ENCODE measurements at regions not wholly inside any gene's neighbourhood (a gene's known extent, or its start where the extent isn't known, plus 50 kb on each side); places are given as distances from the start of the nearest gene placed in this dataset.

DNA sequence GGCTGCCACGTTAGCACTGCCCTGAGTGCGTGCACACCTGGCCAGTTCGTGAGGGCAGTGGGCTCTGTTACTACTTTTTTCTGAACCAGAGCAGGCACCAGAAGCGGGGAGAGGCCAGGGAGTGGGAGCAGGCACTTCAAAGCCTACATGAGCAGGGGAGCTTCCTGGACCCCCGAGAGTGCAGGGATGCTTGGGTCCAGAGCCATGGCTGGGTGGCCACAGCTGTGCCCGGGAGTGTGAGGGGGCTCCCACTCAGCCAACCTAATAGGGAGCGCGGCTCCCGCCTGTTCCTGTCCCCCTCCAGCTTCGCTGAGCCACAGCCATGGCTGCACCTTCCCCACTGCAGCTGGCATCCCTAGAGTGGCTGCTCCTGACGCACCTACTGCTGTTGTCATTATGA, 1423.3 kb downstream of the SI start:
- TF ChIP-seq, protein P1, sequence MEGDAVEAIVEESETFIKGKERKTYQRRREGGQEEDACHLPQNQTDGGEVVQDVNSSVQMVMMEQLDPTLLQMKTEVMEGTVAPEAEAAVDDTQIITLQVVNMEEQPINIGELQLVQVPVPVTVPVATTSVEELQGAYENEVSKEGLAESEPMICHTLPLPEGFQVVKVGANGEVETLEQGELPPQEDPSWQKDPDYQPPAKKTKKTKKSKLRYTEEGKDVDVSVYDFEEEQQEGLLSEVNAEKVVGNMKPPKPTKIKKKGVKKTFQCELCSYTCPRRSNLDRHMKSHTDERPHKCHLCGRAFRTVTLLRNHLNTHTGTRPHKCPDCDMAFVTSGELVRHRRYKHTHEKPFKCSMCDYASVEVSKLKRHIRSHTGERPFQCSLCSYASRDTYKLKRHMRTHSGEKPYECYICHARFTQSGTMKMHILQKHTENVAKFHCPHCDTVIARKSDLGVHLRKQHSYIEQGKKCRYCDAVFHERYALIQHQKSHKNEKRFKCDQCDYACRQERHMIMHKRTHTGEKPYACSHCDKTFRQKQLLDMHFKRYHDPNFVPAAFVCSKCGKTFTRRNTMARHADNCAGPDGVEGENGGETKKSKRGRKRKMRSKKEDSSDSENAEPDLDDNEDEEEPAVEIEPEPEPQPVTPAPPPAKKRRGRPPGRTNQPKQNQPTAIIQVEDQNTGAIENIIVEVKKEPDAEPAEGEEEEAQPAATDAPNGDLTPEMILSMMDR (IDR thresholded peaks at IDR 0.05) = no peak
- no peak for TF ChIP-seq POLR2A (IDR thresholded peaks at IDR 0.05)

Measured in heart left ventricle (tissue), 13 donors.